GM12875 (cell line): ENCODE measurements at regions not wholly inside any gene's neighbourhood (a gene's known extent, or its start where the extent isn't known, plus 50 kb on each side); places are given as distances from the start of the nearest gene placed in this dataset.

Experiments
- H3K4me3 ChIP-seq: one replicate; pipeline ENCODE4 v1.5.1; 2011; ENCODE audit warnings: low read depth, low read length, control low read depth
- TF ChIP-seq, protein P1 (sequence below): IDR thresholded peaks from 2 replicates; pipeline ENCODE4 v1.5.1; 2011; ENCODE audit warnings: low read depth, mild to moderate bottlenecking, control low read depth, inconsistent platforms, low read length, moderate library complexity, borderline replicate concordance; ENCODE audit not compliant: insufficient read depth

- no peak overlapping the region for H3K4me3 ChIP-seq
Observed at GRCh38 chr22:23401910-23402274, 178.2 kb downstream of the IGLL1 start.

DNA sequence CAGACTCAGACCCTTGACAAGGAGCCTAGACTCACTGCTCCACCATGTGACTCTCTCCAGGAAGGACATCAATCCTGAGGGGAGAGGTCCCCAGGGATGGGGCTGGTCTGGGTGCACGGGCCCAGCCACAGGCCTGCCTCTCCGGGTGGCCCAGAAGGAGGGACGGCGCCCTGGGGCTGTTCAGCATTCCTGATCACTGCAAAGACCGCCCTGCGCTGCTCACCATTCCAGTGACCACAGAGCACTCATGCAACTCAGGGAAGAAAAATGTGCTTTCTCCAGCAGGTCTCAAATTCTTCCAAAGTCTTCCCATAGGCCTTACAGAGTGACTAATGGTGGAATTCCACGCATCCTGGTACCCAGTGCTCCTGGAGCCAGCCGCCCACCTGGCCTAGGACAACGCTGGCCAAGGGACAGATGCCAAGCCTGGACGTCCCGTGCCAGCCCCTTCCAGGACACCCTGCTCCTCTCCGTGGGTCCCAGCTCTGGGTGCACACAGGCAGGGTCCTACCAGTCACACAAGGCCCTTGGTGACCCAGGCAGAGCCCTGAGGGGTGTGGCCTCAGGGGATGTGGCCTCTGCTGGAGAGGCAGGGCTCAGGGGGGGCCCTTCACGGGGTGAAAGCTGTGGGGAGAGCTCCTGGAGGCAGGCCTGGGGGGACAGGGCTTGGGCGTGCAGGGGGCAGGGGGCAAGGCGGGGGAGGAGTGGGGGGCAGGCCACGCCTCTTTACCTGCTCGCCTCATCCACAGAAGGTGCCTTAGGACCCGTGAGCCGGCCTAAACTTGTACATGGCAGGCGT is 178.8 kb downstream of the IGLL1 start:
- no peak overlapping the region for H3K4me3 ChIP-seq
- TF ChIP-seq, protein P1, sequence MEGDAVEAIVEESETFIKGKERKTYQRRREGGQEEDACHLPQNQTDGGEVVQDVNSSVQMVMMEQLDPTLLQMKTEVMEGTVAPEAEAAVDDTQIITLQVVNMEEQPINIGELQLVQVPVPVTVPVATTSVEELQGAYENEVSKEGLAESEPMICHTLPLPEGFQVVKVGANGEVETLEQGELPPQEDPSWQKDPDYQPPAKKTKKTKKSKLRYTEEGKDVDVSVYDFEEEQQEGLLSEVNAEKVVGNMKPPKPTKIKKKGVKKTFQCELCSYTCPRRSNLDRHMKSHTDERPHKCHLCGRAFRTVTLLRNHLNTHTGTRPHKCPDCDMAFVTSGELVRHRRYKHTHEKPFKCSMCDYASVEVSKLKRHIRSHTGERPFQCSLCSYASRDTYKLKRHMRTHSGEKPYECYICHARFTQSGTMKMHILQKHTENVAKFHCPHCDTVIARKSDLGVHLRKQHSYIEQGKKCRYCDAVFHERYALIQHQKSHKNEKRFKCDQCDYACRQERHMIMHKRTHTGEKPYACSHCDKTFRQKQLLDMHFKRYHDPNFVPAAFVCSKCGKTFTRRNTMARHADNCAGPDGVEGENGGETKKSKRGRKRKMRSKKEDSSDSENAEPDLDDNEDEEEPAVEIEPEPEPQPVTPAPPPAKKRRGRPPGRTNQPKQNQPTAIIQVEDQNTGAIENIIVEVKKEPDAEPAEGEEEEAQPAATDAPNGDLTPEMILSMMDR: no peak

More at GRCh38 chr22:23401910-23402274, 178.2 kb downstream of the IGLL1 start:
- TF ChIP-seq, protein P1: no peak

DNA sequence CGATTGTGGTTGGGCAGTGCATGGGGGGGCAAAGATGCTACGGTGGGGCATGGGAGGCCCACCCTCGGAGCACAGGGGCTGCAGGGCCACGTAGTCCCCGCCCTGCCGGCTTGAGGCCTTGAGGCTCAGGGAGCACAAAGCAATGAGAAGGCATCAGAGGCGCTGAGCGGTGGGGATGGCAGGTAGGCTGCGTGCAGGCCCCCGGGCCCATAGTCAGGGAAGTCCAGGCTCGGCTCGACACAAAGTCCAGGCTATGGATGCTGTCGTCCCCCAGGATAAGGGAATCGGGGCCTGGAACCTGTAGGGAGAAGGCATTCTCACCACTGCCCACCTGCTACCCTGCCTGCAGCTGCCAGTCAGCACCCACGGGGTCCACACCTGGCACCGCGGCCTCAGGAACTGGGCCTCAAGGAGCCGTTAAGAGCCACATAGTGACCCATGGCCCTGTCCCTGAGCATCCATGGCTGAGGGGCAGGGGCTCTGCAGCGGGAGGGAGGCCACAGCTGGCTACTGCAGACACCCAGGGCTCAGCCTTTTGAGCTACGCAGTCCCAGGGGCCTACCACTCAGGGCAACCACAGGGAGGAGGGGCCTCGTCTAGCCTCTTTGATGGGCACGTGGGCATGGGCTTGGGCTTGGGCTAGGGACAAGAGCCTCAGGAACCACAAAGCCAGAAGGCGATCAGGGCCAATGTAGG is 179.7 kb downstream of the IGLL1 start:
- TF ChIP-seq, protein P1: no peak
- no peak overlapping the region for H3K4me3 ChIP-seq

GRCh38 chr22:23399367-23400285 is 180.5 kb downstream of the IGLL1 start:
- no peak overlapping the region for H3K4me3 ChIP-seq
- TF ChIP-seq, protein P1: no peak

DNA sequence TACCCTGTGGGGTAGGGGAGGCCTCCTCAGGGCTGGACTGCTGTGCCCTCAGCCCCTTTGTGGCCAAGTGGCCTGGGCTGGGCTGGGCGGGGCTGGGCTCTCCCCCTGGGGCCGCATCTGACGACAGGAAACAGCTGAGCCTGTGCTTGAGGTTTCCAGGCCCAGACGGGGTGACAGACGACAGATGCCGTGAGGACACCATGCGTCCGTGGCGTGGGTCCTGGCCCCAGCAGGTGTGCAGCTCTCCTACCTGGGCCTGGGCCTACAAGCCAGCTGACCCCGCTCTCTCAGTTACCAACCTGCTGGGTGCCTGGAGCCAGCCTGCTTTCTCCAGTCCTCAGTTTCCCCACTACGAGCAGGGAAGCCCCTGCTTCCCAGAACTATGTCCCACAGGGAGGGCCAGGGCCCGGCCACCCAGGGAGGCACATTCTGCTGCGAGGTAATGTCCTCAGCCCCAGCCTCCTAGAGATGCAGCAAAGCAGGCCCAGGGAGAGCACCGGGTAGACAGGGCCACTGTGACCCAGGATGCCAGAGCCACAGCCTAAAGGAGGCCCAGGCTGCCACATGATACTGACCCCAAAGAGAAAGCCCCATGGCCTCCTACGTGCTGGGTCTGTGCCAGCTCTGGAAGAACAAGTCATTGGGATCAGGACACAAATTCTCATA is 181.3 kb downstream of the IGLL1 start:
- H3K4me3 ChIP-seq: no peak overlapping the region
- TF ChIP-seq, protein P1: no peak
